ENCODE measurements at regions not wholly inside any gene's neighbourhood (a gene's known extent, or its start where the extent isn't known, plus 50 kb on each side); places are given as distances from the start of the nearest gene placed in this dataset.

GRCh38 chr6:88458662-88459061 is 292.5 kb upstream of the CNR1 start:
- DNase-seq (ENCODE audit: low read depth, low spot score), result no peak
- no peaks in the 10 kb centered on the region for H3K4me1 ChIP-seq (ENCODE audit: insufficient read depth, insufficient read length)
- TF ChIP-seq ZNF274 (IDR thresholded peaks at IDR 0.05; ENCODE audit: low read depth, low read length) (no peak), YY1 (IDR thresholded peaks at IDR 0.05; ENCODE audit: insufficient read depth, insufficient read length) (no peak), SUZ12 (IDR thresholded peaks at IDR 0.05; ENCODE audit: extremely low read depth, insufficient read depth, insufficient read length) (no peak)

GRCh38 chr6:88456221-88456859 is 290.2 kb upstream of the CNR1 start:
- DNase-seq (ENCODE audit: low read depth, low spot score), result no peak
- Histone ChIP-seq H3K4me3 (ENCODE audit: insufficient read length, low read depth) (no peak overlapping the region), H3K9ac (ENCODE audit: insufficient read length, low read depth) (no peak overlapping the region), H3K36me3 (ENCODE audit: insufficient read depth, insufficient read length, low read length) (no peaks in the 10 kb centered on the region), H3K27me3 (ENCODE audit: insufficient read depth, insufficient read length) (no peaks in the 10 kb centered on the region), H3K9me3 (ENCODE audit: insufficient read depth, low read length) (no peaks in the 10 kb centered on the region), H3K4me1 (ENCODE audit: insufficient read depth, insufficient read length) (no peaks in the 10 kb centered on the region)
- no peak for TF ChIP-seq YY1 (IDR thresholded peaks at IDR 0.05; ENCODE audit: insufficient read depth, insufficient read length)
- no peak for TF ChIP-seq SUZ12 (IDR thresholded peaks at IDR 0.05; ENCODE audit: extremely low read depth, insufficient read depth, insufficient read length)
- no peak for TF ChIP-seq ZNF274 (IDR thresholded peaks at IDR 0.05; ENCODE audit: low read depth, low read length)

More at GRCh38 chr6:88458662-88459061, 292.5 kb upstream of the CNR1 start:
- Histone ChIP-seq H3K27me3 (ENCODE audit: insufficient read depth, insufficient read length) (no peaks in the 10 kb centered on the region), H3K9ac (ENCODE audit: insufficient read length, low read depth) (no peak overlapping the region), H3K36me3 (ENCODE audit: insufficient read depth, insufficient read length, low read length) (no peaks in the 10 kb centered on the region), H3K4me3 (ENCODE audit: insufficient read length, low read depth) (no peak overlapping the region), H3K9me3 (ENCODE audit: insufficient read depth, low read length) (no peaks in the 10 kb centered on the region)

- TF ChIP-seq YY1 (IDR thresholded peaks at IDR 0.05; ENCODE audit: insufficient read depth, insufficient read length), result no peak
- TF ChIP-seq ZNF274 (IDR thresholded peaks at IDR 0.05; ENCODE audit: low read depth, low read length), result no peak
- TF ChIP-seq SUZ12 (IDR thresholded peaks at IDR 0.05; ENCODE audit: extremely low read depth, insufficient read depth, insufficient read length), result no peak
- no peaks in the 10 kb centered on the region for H3K36me3 ChIP-seq (ENCODE audit: insufficient read depth, insufficient read length, low read length)
- H3K9ac ChIP-seq (ENCODE audit: insufficient read length, low read depth), result no peak overlapping the region
- DNase-seq (ENCODE audit: low read depth, low spot score), result no peak
- H3K9me3 ChIP-seq (ENCODE audit: insufficient read depth, low read length), result no peaks in the 10 kb centered on the region
- no peak overlapping the region for H3K4me3 ChIP-seq (ENCODE audit: insufficient read length, low read depth)
- no peaks in the 10 kb centered on the region for H3K4me1 ChIP-seq (ENCODE audit: insufficient read depth, insufficient read length)
- no peaks in the 10 kb centered on the region for H3K27me3 ChIP-seq (ENCODE audit: insufficient read depth, insufficient read length)
These were observed 289.2 kb upstream of the CNR1 start for GRCh38 chr6:88455317-88455716.

GRCh38 chr6:88454658-88455057 is 288.5 kb upstream of the CNR1 start:
- no peaks in the 10 kb centered on the region for H3K36me3 ChIP-seq (ENCODE audit: insufficient read depth, insufficient read length, low read length)
- H3K9ac ChIP-seq (ENCODE audit: insufficient read length, low read depth), result no peak overlapping the region
- TF ChIP-seq ZNF274 (IDR thresholded peaks at IDR 0.05; ENCODE audit: low read depth, low read length), result no peak
- no peak for TF ChIP-seq SUZ12 (IDR thresholded peaks at IDR 0.05; ENCODE audit: extremely low read depth, insufficient read depth, insufficient read length)
- TF ChIP-seq YY1 (IDR thresholded peaks at IDR 0.05; ENCODE audit: insufficient read depth, insufficient read length), result no peak
- H3K9me3 ChIP-seq (ENCODE audit: insufficient read depth, low read length), result no peaks in the 10 kb centered on the region
- DNase-seq (ENCODE audit: low read depth, low spot score), result no peak
- H3K4me1 ChIP-seq (ENCODE audit: insufficient read depth, insufficient read length), result no peaks in the 10 kb centered on the region
- no peaks in the 10 kb centered on the region for H3K27me3 ChIP-seq (ENCODE audit: insufficient read depth, insufficient read length)
- H3K4me3 ChIP-seq (ENCODE audit: insufficient read length, low read depth), result no peak overlapping the region

- no peak for DNase-seq (ENCODE audit: low read depth, low spot score)
- no peaks in the 10 kb centered on the region for H3K9me3 ChIP-seq (ENCODE audit: insufficient read depth, low read length)
- H3K36me3 ChIP-seq (ENCODE audit: insufficient read depth, insufficient read length, low read length), result no peaks in the 10 kb centered on the region
- no peaks in the 10 kb centered on the region for H3K27me3 ChIP-seq (ENCODE audit: insufficient read depth, insufficient read length)
- H3K9ac ChIP-seq (ENCODE audit: insufficient read length, low read depth), result no peak overlapping the region
- H3K4me3 ChIP-seq (ENCODE audit: insufficient read length, low read depth), result no peak overlapping the region
- H3K4me1 ChIP-seq (ENCODE audit: insufficient read depth, insufficient read length), result no peaks in the 10 kb centered on the region
- no peak for TF ChIP-seq SUZ12 (IDR thresholded peaks at IDR 0.05; ENCODE audit: extremely low read depth, insufficient read depth, insufficient read length)
- no peak for TF ChIP-seq ZNF274 (IDR thresholded peaks at IDR 0.05; ENCODE audit: low read depth, low read length)
- no peak for TF ChIP-seq YY1 (IDR thresholded peaks at IDR 0.05; ENCODE audit: insufficient read depth, insufficient read length)
These were observed 283.6 kb upstream of the CNR1 start for GRCh38 chr6:88449770-88450169.

GRCh38 chr6:88445188-88445965 is 279.2 kb upstream of the CNR1 start:
- Histone ChIP-seq H3K4me1 (ENCODE audit: insufficient read depth, insufficient read length) (no peaks in the 10 kb centered on the region), H3K27me3 (ENCODE audit: insufficient read depth, insufficient read length) (no peaks in the 10 kb centered on the region), H3K9me3 (ENCODE audit: insufficient read depth, low read length) (peaks cover 7% of the 10 kb centered on the region; the same call in 1 of the 2 replicates), H3K9ac (ENCODE audit: insufficient read length, low read depth) (no peak overlapping the region), H3K4me3 (ENCODE audit: insufficient read length, low read depth) (no peak overlapping the region), H3K36me3 (ENCODE audit: insufficient read depth, insufficient read length, low read length) (no peaks in the 10 kb centered on the region)
- DNase-seq (ENCODE audit: low read depth, low spot score), result no peak
- TF ChIP-seq ZNF274 (IDR thresholded peaks at IDR 0.05; ENCODE audit: low read depth, low read length) (no peak), SUZ12 (IDR thresholded peaks at IDR 0.05; ENCODE audit: extremely low read depth, insufficient read depth, insufficient read length) (no peak), YY1 (IDR thresholded peaks at IDR 0.05; ENCODE audit: insufficient read depth, insufficient read length) (no peak)

GRCh38 chr6:88443554-88443953 is 277.4 kb upstream of the CNR1 start:
- no peaks in the 10 kb centered on the region for H3K4me1 ChIP-seq (ENCODE audit: insufficient read depth, insufficient read length)
- no peak for DNase-seq (ENCODE audit: low read depth, low spot score)
- no peak overlapping the region for H3K9ac ChIP-seq (ENCODE audit: insufficient read length, low read depth)
- H3K27me3 ChIP-seq (ENCODE audit: insufficient read depth, insufficient read length), result no peaks in the 10 kb centered on the region
- TF ChIP-seq YY1 (IDR thresholded peaks at IDR 0.05; ENCODE audit: insufficient read depth, insufficient read length), result no peak
- no peak for TF ChIP-seq SUZ12 (IDR thresholded peaks at IDR 0.05; ENCODE audit: extremely low read depth, insufficient read depth, insufficient read length)
- TF ChIP-seq ZNF274 (IDR thresholded peaks at IDR 0.05; ENCODE audit: low read depth, low read length), result no peak
- no peaks in the 10 kb centered on the region for H3K36me3 ChIP-seq (ENCODE audit: insufficient read depth, insufficient read length, low read length)
- peaks cover 7% of the 10 kb centered on the region; the same call in 1 of the 2 replicates for H3K9me3 ChIP-seq (ENCODE audit: insufficient read depth, low read length)
- no peak overlapping the region for H3K4me3 ChIP-seq (ENCODE audit: insufficient read length, low read depth)

Data from NT2/D1 (cell line).